Activated CD8-positive, alpha-beta T cell treated with anti-CD3 and anti-CD28 coated beads for 36 hours (primary cell): ENCODE measurements at regions not wholly inside any gene's neighbourhood (a gene's known extent, or its start where the extent isn't known, plus 50 kb on each side); places are given as distances from the start of the nearest gene placed in this dataset.

Experiments used
- ATAC-seq: fragments of 200-7000 bp; cut with Tn5 transposase; one replicate; pipeline ENCODE4 v1.10.0; 2021; ENCODE audit warnings: mild to moderate bottlenecking, moderate library complexity
- CTCF ChIA-PET: fragments of 350-600 bp; sonication (Branson Sonifier 250); formaldehyde crosslinking; loops from one replicate; lab custom pipeline; 2021; ENCODE audit warnings: antibody characterized with exemption; lab: Charles Lee
- POLR2A ChIA-PET: fragments of 350-600 bp; sonication (Branson Sonifier 250); formaldehyde crosslinking; loops from one replicate; lab custom pipeline; 2021; ENCODE audit warnings: antibody characterized with exemption; lab: Charles Lee
- DNase-seq: peaks from one replicate; pipeline ENCODE4 v3.0.0-alpha.2; 2020
- H3K27ac Mint-ChIP-seq: one replicate; pipeline ENCODE4 v1.8.0; 2021; ENCODE audit warnings: mild to moderate bottlenecking, mixed read lengths
- H3K27me3 Mint-ChIP-seq: one replicate; pipeline ENCODE4 v1.8.0; 2021; ENCODE audit warnings: mixed read lengths
- H3K36me3 Mint-ChIP-seq: one replicate; pipeline ENCODE4 v1.8.0; 2021; ENCODE audit warnings: low read depth, mixed read lengths
- H3K4me1 Mint-ChIP-seq: one replicate; pipeline ENCODE4 v1.8.0; 2021; ENCODE audit warnings: low read depth, mixed read lengths
- H3K4me3 Mint-ChIP-seq: one replicate; pipeline ENCODE4 v1.8.0; 2021; ENCODE audit warnings: mild to moderate bottlenecking, moderate library complexity, mixed read lengths
- H3K9me3 Mint-ChIP-seq: one replicate; pipeline ENCODE4 v1.8.0; 2021; ENCODE audit warnings: mixed read lengths
- intact Hi-C: fragments of 100-400 bp; cut with micrococcal nuclease; formaldehyde crosslinking; loops from one replicate; pipeline ENCODE4 v1.10.0; 2022
- TF ChIP-seq, protein P1 (sequence below): fragments of 200-600 bp; IDR thresholded peaks from one replicate; pipeline ENCODE4 v1.8.0; 2022; ENCODE audit warnings: antibody characterized with exemption, mild to moderate bottlenecking

DNA sequence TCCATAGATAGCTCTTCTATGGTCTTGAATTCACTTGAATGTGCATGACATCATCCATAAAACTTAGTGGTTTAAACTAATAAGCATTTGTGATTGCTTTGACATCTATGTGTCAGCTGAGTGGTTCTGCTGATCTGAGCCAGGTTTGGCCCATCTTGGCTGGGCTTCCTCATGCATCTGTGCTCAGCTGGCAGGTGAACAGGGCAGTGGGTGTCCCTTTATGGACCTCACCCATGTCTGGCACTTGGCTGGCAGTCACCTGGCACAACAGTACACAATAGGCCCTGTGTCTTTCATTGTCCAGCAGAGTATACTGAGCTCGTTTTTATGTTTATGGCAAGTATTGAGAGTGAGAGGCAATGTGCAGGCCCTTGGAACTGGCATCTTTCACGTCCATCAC lies 73.7 kb upstream of the CNTN6 start:
- Mint-ChIP-seq H3K9me3 (peaks cover 2% of the 10 kb centered on the region), H3K27ac (no peak overlapping the region), H3K27me3 (no peaks in the 10 kb centered on the region), H3K4me1 (no peaks in the 10 kb centered on the region), H3K4me3 (no peak overlapping the region), H3K36me3 (no peaks in the 10 kb centered on the region)
- DNase-seq (no peak), ATAC-seq (no peak)
- CTCF ChIA-PET = no interaction called here
- TF ChIP-seq, protein P1, sequence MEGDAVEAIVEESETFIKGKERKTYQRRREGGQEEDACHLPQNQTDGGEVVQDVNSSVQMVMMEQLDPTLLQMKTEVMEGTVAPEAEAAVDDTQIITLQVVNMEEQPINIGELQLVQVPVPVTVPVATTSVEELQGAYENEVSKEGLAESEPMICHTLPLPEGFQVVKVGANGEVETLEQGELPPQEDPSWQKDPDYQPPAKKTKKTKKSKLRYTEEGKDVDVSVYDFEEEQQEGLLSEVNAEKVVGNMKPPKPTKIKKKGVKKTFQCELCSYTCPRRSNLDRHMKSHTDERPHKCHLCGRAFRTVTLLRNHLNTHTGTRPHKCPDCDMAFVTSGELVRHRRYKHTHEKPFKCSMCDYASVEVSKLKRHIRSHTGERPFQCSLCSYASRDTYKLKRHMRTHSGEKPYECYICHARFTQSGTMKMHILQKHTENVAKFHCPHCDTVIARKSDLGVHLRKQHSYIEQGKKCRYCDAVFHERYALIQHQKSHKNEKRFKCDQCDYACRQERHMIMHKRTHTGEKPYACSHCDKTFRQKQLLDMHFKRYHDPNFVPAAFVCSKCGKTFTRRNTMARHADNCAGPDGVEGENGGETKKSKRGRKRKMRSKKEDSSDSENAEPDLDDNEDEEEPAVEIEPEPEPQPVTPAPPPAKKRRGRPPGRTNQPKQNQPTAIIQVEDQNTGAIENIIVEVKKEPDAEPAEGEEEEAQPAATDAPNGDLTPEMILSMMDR = no peak
- POLR2A ChIA-PET = no interaction called here
- intact Hi-C loops = no loop called here

- POLR2A ChIA-PET = no interaction called here
- intact Hi-C loops = no loop called here
- Mint-ChIP-seq H3K27me3 (no peaks in the 10 kb centered on the region), H3K4me3 (no peak overlapping the region), H3K4me1 (no peaks in the 10 kb centered on the region), H3K9me3 (peaks cover 12% of the 10 kb centered on the region), H3K36me3 (no peaks in the 10 kb centered on the region), H3K27ac (no peak overlapping the region)
- DNase-seq (no peak), ATAC-seq (no peak)
- TF ChIP-seq, protein P1 = no peak
- CTCF ChIA-PET = no interaction called here
Measured at GRCh38 chr3:1026395-1026794, 66.4 kb upstream of the CNTN6 start.

- Mint-ChIP-seq H3K9me3 (peaks cover 3% of the 10 kb centered on the region), H3K36me3 (no peaks in the 10 kb centered on the region), H3K4me1 (no peaks in the 10 kb centered on the region), H3K27me3 (no peaks in the 10 kb centered on the region), H3K4me3 (no peak overlapping the region), H3K27ac (no peak overlapping the region)
- TF ChIP-seq, protein P1 = no peak
- DNase-seq (no peak), ATAC-seq (no peak)
- intact Hi-C loops = no loop called here
- POLR2A ChIA-PET = no interaction called here
- CTCF ChIA-PET = no interaction called here
Measured at GRCh38 chr3:1036207-1036826, 56.5 kb upstream of the CNTN6 start.

- ATAC-seq = no peak
- no peaks in the 10 kb centered on the region for H3K4me1 Mint-ChIP-seq
- TF ChIP-seq, protein P1 = no peak
- DNase-seq = no peak
- ChIA-PET CTCF (no interaction called here), POLR2A (no interaction called here)
- H3K9me3 Mint-ChIP-seq = peaks cover 3% of the 10 kb centered on the region
- no peaks in the 10 kb centered on the region for H3K36me3 Mint-ChIP-seq
- H3K27ac Mint-ChIP-seq = no peak overlapping the region
- H3K4me3 Mint-ChIP-seq = no peak overlapping the region
- H3K27me3 Mint-ChIP-seq = no peaks in the 10 kb centered on the region
- intact Hi-C loops = no loop called here
Measured at GRCh38 chr3:1037631-1038030, 55.2 kb upstream of the CNTN6 start.
